BLaER1 treated with 17β-estradiol and CSF1 and Interleukin-3, amounts not matched to agents 10 nM and 100 nM (cell line): ENCODE measurements at regions not wholly inside any gene's neighbourhood (a gene's known extent, or its start where the extent isn't known, plus 50 kb on each side); places are given as distances from the start of the nearest gene placed in this dataset.

Source experiments
- H3K27ac ChIP-seq, 11 experiments: shearing (Covaris generic); formaldehyde crosslinking; 2 replicates each; pipeline ENCODE4 v1.8.1; 2022
- H3K27me3 ChIP-seq, 11 experiments: shearing (Covaris generic); formaldehyde crosslinking; 2 replicates each; pipeline ENCODE4 v1.8.1; 2022
- H3K36me3 ChIP-seq, 11 experiments: shearing (Covaris generic); formaldehyde crosslinking; 2 replicates each; pipeline ENCODE4 v1.8.1; 2022
- H3K4me1 ChIP-seq, 10 experiments: shearing (Covaris generic); formaldehyde crosslinking; 2 replicates each; pipeline ENCODE4 v1.8.1; 2022
- H3K4me2 ChIP-seq, 11 experiments: shearing (Covaris generic); formaldehyde crosslinking; 2 replicates each; pipeline ENCODE4 v1.8.1; 2022
- H3K4me3 ChIP-seq, 10 experiments: shearing (Covaris generic); formaldehyde crosslinking; 2 replicates each; pipeline ENCODE4 v1.8.1; 2022
- H3K9ac ChIP-seq, 11 experiments: shearing (Covaris generic); formaldehyde crosslinking; 2 replicates each; pipeline ENCODE4 v1.8.1; 2022
- H3K9me3 ChIP-seq, 11 experiments: shearing (Covaris generic); formaldehyde crosslinking; replicated peaks in 1 of 11; 2 replicates each; pipeline ENCODE4 v1.8.1; 2022
- H4K20me1 ChIP-seq, 11 experiments: shearing (Covaris generic); formaldehyde crosslinking; 2 replicates each; pipeline ENCODE4 v1.8.1; 2022
- Cebpa-rat ChIP-seq, 11 experiments: shearing (Covaris generic); IDR thresholded peaks; 2 replicates each; pipeline ENCODE4 v1.8.1; 2022

GRCh38 chr7:115694424-115694823 is 336.1 kb downstream of the TFEC start:
- H4K20me1 ChIP-seq = no peaks in the 10 kb centered on the region
- no peaks in the 10 kb centered on the region for H3K36me3 ChIP-seq
- H3K9me3 ChIP-seq = peaks cover 5 to 16% (median 13%) of the 10 kb centered on the region in 11 experiments; a peak in 17 of 22 replicates
- H3K4me3 ChIP-seq = no peak overlapping the region
- TF ChIP-seq Cebpa-rat (IDR thresholded peaks at IDR 0.05) = no peak
- no peaks in the 10 kb centered on the region for H3K27me3 ChIP-seq
- H3K9ac ChIP-seq = no peak overlapping the region
- H3K4me1 ChIP-seq = peaks cover 6 to 13% (median 9%) of the 10 kb centered on the region in 10 experiments; a peak in 17 of 20 replicates
- peak overlapping the region in 4 of 11 experiments; percentile 4 to 32 (median 20); a peak in 1 of 22 replicates for H3K4me2 ChIP-seq
- H3K27ac ChIP-seq = no peak overlapping the region

GRCh38 chr7:115693779-115694178 is 336.8 kb downstream of the TFEC start:
- TF ChIP-seq Cebpa-rat (IDR thresholded peaks at IDR 0.05) = no peak
- H4K20me1 ChIP-seq = no peaks in the 10 kb centered on the region
- H3K27me3 ChIP-seq = no peaks in the 10 kb centered on the region
- peak overlapping the region in 10 of 11 experiments; percentile 4 to 42 (median 27); a peak in 11 of 22 replicates for H3K4me2 ChIP-seq
- no peaks in the 10 kb centered on the region for H3K36me3 ChIP-seq
- peaks cover 5 to 16% (median 13%) of the 10 kb centered on the region in 11 experiments; a peak in 17 of 22 replicates for H3K9me3 ChIP-seq
- H3K27ac ChIP-seq = no peak overlapping the region
- H3K9ac ChIP-seq = no peak overlapping the region
- peaks cover 6 to 13% (median 9%) of the 10 kb centered on the region in 10 experiments; a peak in 17 of 20 replicates for H3K4me1 ChIP-seq
- H3K4me3 ChIP-seq = no peak overlapping the region

GRCh38 chr7:115689941-115690340 is 340.6 kb downstream of the TFEC start:
- TF ChIP-seq Cebpa-rat (IDR thresholded peaks at IDR 0.05) = no peak
- no peak overlapping the region for H3K27ac ChIP-seq
- no peak overlapping the region for H3K4me2 ChIP-seq
- no peaks in the 10 kb centered on the region for H3K36me3 ChIP-seq
- H3K4me1 ChIP-seq = peaks cover 6 to 13% (median 9%) of the 10 kb centered on the region in 10 experiments; a peak in 17 of 20 replicates
- no peaks in the 10 kb centered on the region for H3K27me3 ChIP-seq
- H3K9ac ChIP-seq = no peak overlapping the region
- H4K20me1 ChIP-seq = no peaks in the 10 kb centered on the region
- H3K4me3 ChIP-seq = no peak overlapping the region
- peaks cover 5 to 15% (median 12%) of the 10 kb centered on the region in 11 experiments; a peak in 17 of 22 replicates for H3K9me3 ChIP-seq

- H3K4me3 ChIP-seq = no peak overlapping the region
- no peaks in the 10 kb centered on the region for H3K36me3 ChIP-seq
- no peak for TF ChIP-seq Cebpa-rat (IDR thresholded peaks at IDR 0.05)
- no peak overlapping the region for H3K4me2 ChIP-seq
- no peaks in the 10 kb centered on the region for H4K20me1 ChIP-seq
- no peaks in the 10 kb centered on the region for H3K9me3 ChIP-seq
- H3K27ac ChIP-seq = no peak overlapping the region
- no peaks in the 10 kb centered on the region for H3K27me3 ChIP-seq
- H3K4me1 ChIP-seq = peaks cover 0 to 27% (median 13%) of the 10 kb centered on the region in 10 experiments; a peak in 14 of 20 replicates
- H3K9ac ChIP-seq = no peak overlapping the region
These were observed 347.5 kb downstream of the TFEC start for GRCh38 chr7:115683093-115683492.

GRCh38 chr7:115682507-115682906 is 348.1 kb downstream of the TFEC start:
- no peaks in the 10 kb centered on the region for H4K20me1 ChIP-seq
- H3K27me3 ChIP-seq = no peaks in the 10 kb centered on the region
- no peak overlapping the region for H3K4me2 ChIP-seq
- no peaks in the 10 kb centered on the region for H3K9me3 ChIP-seq
- H3K4me3 ChIP-seq = no peak overlapping the region
- no peak overlapping the region for H3K9ac ChIP-seq
- no peak overlapping the region for H3K27ac ChIP-seq
- no peaks in the 10 kb centered on the region for H3K36me3 ChIP-seq
- TF ChIP-seq Cebpa-rat (IDR thresholded peaks at IDR 0.05) = no peak
- H3K4me1 ChIP-seq = peaks cover 0 to 29% (median 13%) of the 10 kb centered on the region in 10 experiments; a peak in 14 of 20 replicates

GRCh38 chr7:115680921-115681320 is 349.6 kb downstream of the TFEC start:
- Histone ChIP-seq H3K9me3 (no peaks in the 10 kb centered on the region), H3K36me3 (no peaks in the 10 kb centered on the region), H3K4me1 (peaks cover 0 to 29% (median 13%) of the 10 kb centered on the region in 10 experiments; a peak in 14 of 20 replicates), H3K4me3 (no peak overlapping the region), H3K27ac (no peak overlapping the region), H3K4me2 (no peak overlapping the region), H4K20me1 (no peaks in the 10 kb centered on the region), H3K9ac (no peak overlapping the region), H3K27me3 (no peaks in the 10 kb centered on the region)
- no peak for TF ChIP-seq Cebpa-rat (IDR thresholded peaks at IDR 0.05)

GRCh38 chr7:115679976-115680375 is 350.6 kb downstream of the TFEC start:
- Histone ChIP-seq H3K9ac (no peak overlapping the region), H3K27ac (no peak overlapping the region), H3K36me3 (no peaks in the 10 kb centered on the region), H3K4me2 (peak overlapping the region in 2 of 11 experiments; percentile 60 to 66; a peak in 6 of 22 replicates), H4K20me1 (no peaks in the 10 kb centered on the region), H3K4me3 (no peak overlapping the region), H3K9me3 (no peaks in the 10 kb centered on the region), H3K4me1 (peaks cover 0 to 29% (median 13%) of the 10 kb centered on the region in 10 experiments; a peak in 14 of 20 replicates), H3K27me3 (no peaks in the 10 kb centered on the region)
- no peak for TF ChIP-seq Cebpa-rat (IDR thresholded peaks at IDR 0.05)

- Histone ChIP-seq H3K4me2 (peak overlapping the region in 8 of 11 experiments; percentile 30 to 66 (median 54); a peak in 15 of 22 replicates), H3K27me3 (no peaks in the 10 kb centered on the region), H3K4me3 (no peak overlapping the region), H3K9me3 (no peaks in the 10 kb centered on the region), H3K4me1 (peaks cover 0 to 25% (median 13%) of the 10 kb centered on the region in 10 experiments; a peak in 14 of 20 replicates), H3K9ac (no peak overlapping the region), H3K27ac (no peak overlapping the region), H4K20me1 (no peaks in the 10 kb centered on the region), H3K36me3 (no peaks in the 10 kb centered on the region)
- TF ChIP-seq Cebpa-rat (IDR thresholded peaks at IDR 0.05) = no peak; a peak in 1 of 22 replicates
These were observed 351.1 kb downstream of the TFEC start for GRCh38 chr7:115679423-115679822.

GRCh38 chr7:115678086-115678982 is 352.2 kb downstream of the TFEC start:
- Histone ChIP-seq H3K27ac (no peak overlapping the region), H3K27me3 (no peaks in the 10 kb centered on the region), H3K4me2 (peak overlapping the region in 8 of 11 experiments; percentile 30 to 66 (median 54); a peak in 14 of 22 replicates), H3K9ac (no peak overlapping the region), H4K20me1 (no peaks in the 10 kb centered on the region), H3K4me1 (peaks cover 0 to 23% (median 13%) of the 10 kb centered on the region in 10 experiments; a peak in 14 of 20 replicates), H3K4me3 (no peak overlapping the region), H3K36me3 (no peaks in the 10 kb centered on the region), H3K9me3 (no peaks in the 10 kb centered on the region)
- no peak for TF ChIP-seq Cebpa-rat (IDR thresholded peaks at IDR 0.05)
